Keratinocyte (primary cell): ENCODE measurements at regions not wholly inside any gene's neighbourhood (a gene's known extent, or its start where the extent isn't known, plus 50 kb on each side); places are given as distances from the start of the nearest gene placed in this dataset.

ENCODE experiments used
- DNase-seq: peaks from one replicate; pipeline ENCODE4 v3.0.0-alpha.2; 2011; ENCODE audit warnings: low read depth, missing footprints, low spot score
- FAIRE-seq: peaks from 2 replicates; lab custom pipeline; 2011; peaks lifted over from hg19 to GRCh38; lab: Jason Lieb, UNC
- H2AFZ ChIP-seq: 2 replicates; pipeline ENCODE4 v1.6.0; 2012; ENCODE audit warnings: low read length, control low read depth, inconsistent platforms; ENCODE audit not compliant: control insufficient read depth
- H3K27ac ChIP-seq: 2 replicates; pipeline ENCODE4 v1.5.1; 2011; ENCODE audit warnings: low read length; ENCODE audit not compliant: control insufficient read depth, insufficient read depth
- H3K27me3 ChIP-seq: 3 replicates; pipeline ENCODE4 v1.6.0; 2011; ENCODE audit warnings: low read length; ENCODE audit not compliant: control insufficient read depth, insufficient read depth; ENCODE audit errors: extremely low read depth
- H3K36me3 ChIP-seq, 2 experiments: 2 replicates in 1 of 2; 3 replicates in 1 of 2; pipeline ENCODE4 v1.5.1; 2011; ENCODE audit warnings: low read length in 2 of 2, mild to moderate bottlenecking in 1 of 2; ENCODE audit not compliant: control insufficient read depth in 2 of 2, insufficient read depth in 2 of 2; ENCODE audit errors: extremely low read depth in 1 of 2
- H3K4me1 ChIP-seq: 3 replicates; pipeline ENCODE4 v1.5.1; 2011; ENCODE audit warnings: low read length; ENCODE audit not compliant: control insufficient read depth, insufficient read depth; ENCODE audit errors: extremely low read depth
- H3K4me2 ChIP-seq: 3 replicates; pipeline ENCODE4 v1.6.0; 2011; ENCODE audit warnings: low read depth, low read length; ENCODE audit not compliant: control insufficient read depth, insufficient read depth; ENCODE audit errors: extremely low read depth
- H3K4me3 ChIP-seq, 3 experiments: fragments of 200-600 bp in 1 of 3; sonication (generic) in 1 of 3; 2 replicates in 2 of 3; 3 replicates in 1 of 3; pipeline ENCODE4 v1.5.1; 2011 to 2016; ENCODE audit warnings: low read length in 3 of 3, mild to moderate bottlenecking in 3 of 3, control low read depth in 2 of 3, inconsistent platforms in 1 of 3, low read depth in 1 of 3, mixed read lengths in 1 of 3, mixed run types in 1 of 3, moderate library complexity in 1 of 3; ENCODE audit not compliant: control insufficient read depth in 2 of 3, insufficient read depth in 2 of 3; ENCODE audit errors: extremely low read depth in 1 of 3
- H3K79me2 ChIP-seq: 2 replicates; pipeline ENCODE4 v1.6.0; 2012; ENCODE audit warnings: low read length; ENCODE audit not compliant: control insufficient read depth, insufficient read depth
- H3K9ac ChIP-seq: 3 replicates; pipeline ENCODE4 v1.6.0; 2011; ENCODE audit warnings: low read length; ENCODE audit not compliant: control insufficient read depth, insufficient read depth; ENCODE audit errors: extremely low read depth
- H3K9me1 ChIP-seq: 3 replicates; pipeline ENCODE4 v1.6.0; 2011; ENCODE audit warnings: low read length; ENCODE audit not compliant: control insufficient read depth, insufficient read depth; ENCODE audit errors: extremely low read depth
- H3K9me3 ChIP-seq: 2 replicates; pipeline ENCODE4 v1.5.1; 2012; ENCODE audit warnings: low read depth, low read length; ENCODE audit not compliant: control insufficient read depth
- H4K20me1 ChIP-seq: 3 replicates; pipeline ENCODE4 v1.6.0; 2011; ENCODE audit warnings: low read length; ENCODE audit not compliant: control insufficient read depth, insufficient read depth; ENCODE audit errors: extremely low read depth
- EZH2 ChIP-seq: IDR thresholded peaks from one replicate; pipeline ENCODE4 v1.6.1; 2012; ENCODE audit warnings: inconsistent platforms, mild to moderate bottlenecking, low read length, moderate library complexity
- dilution Hi-C: fragments of 300-500 bp; cut with MboI; formaldehyde crosslinking; loops from one replicate; pipeline ENCODE4 v1.7.0; 2020; ENCODE audit warnings: low sequenced_read_pairs; ENCODE audit not compliant: extremely low pct_ligation_motif_present
- TF ChIP-seq, protein P1 (sequence below), 3 experiments: IDR thresholded peaks in 1 of 3; conservative IDR thresholded peaks in 1 of 3; optimal IDR thresholded peaks in 1 of 3; 2 replicates in 2 of 3; 3 replicates in 1 of 3; pipeline versions ENCODE3 to v1.5.1; 2011; ENCODE audit warnings: low read length in 3 of 3, mild to moderate bottlenecking in 3 of 3, moderate library complexity in 2 of 3, control low read depth in 1 of 3, inconsistent platforms in 1 of 3; ENCODE audit not compliant: insufficient read depth in 2 of 3; ENCODE audit errors: extremely low read depth in 1 of 3

DNA sequence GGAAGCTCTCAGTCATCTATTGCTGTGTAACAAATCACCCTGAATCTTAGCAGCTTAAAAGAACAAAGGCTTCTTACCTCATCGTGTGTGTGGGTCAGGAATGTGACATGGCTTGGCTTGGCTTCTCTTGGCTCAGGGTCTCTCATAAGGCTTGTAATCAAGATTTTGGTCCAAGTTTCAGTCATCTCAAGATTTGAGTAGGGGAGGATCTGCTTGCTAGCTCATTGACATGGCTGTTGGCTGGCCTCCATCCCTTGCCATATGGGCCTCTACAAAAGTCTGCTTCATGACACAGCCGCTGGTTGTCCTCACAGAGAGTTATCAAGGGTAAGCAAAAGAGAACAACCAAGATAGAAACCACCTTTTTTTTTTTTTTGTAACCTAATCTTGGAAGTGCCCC lies 207.7 kb downstream of the PTPRC start:
- Histone ChIP-seq H3K27me3 (no peaks in the 10 kb centered on the region), H3K79me2 (no peaks in the 10 kb centered on the region), H3K4me2 (no peak overlapping the region), H3K9me1 (no peaks in the 10 kb centered on the region), H2AFZ (no peak overlapping the region), H3K9ac (no peak overlapping the region), H3K27ac (no peak overlapping the region), H3K9me3 (no peaks in the 10 kb centered on the region), H3K36me3 (no peaks in the 10 kb centered on the region), H4K20me1 (no peaks in the 10 kb centered on the region), H3K4me3 (no peak overlapping the region), H3K4me1 (peaks cover 13% of the 10 kb centered on the region)
- dilution Hi-C loops = no loop called here
- DNase-seq (no peak), FAIRE-seq (peak; percentile 26)
- TF ChIP-seq, protein P1, sequence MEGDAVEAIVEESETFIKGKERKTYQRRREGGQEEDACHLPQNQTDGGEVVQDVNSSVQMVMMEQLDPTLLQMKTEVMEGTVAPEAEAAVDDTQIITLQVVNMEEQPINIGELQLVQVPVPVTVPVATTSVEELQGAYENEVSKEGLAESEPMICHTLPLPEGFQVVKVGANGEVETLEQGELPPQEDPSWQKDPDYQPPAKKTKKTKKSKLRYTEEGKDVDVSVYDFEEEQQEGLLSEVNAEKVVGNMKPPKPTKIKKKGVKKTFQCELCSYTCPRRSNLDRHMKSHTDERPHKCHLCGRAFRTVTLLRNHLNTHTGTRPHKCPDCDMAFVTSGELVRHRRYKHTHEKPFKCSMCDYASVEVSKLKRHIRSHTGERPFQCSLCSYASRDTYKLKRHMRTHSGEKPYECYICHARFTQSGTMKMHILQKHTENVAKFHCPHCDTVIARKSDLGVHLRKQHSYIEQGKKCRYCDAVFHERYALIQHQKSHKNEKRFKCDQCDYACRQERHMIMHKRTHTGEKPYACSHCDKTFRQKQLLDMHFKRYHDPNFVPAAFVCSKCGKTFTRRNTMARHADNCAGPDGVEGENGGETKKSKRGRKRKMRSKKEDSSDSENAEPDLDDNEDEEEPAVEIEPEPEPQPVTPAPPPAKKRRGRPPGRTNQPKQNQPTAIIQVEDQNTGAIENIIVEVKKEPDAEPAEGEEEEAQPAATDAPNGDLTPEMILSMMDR (optimal IDR thresholded peaks at IDR 0.05 in 1 of 3, IDR thresholded peaks at IDR 0.05 in 1 of 3, conservative IDR thresholded peaks at IDR 0.05 in 1 of 3; ENCODE audit: extremely low read depth in 1 of 3, insufficient read depth in 2 of 3, low read length in 3 of 3) = no peak
- TF ChIP-seq EZH2 = no peak

DNA sequence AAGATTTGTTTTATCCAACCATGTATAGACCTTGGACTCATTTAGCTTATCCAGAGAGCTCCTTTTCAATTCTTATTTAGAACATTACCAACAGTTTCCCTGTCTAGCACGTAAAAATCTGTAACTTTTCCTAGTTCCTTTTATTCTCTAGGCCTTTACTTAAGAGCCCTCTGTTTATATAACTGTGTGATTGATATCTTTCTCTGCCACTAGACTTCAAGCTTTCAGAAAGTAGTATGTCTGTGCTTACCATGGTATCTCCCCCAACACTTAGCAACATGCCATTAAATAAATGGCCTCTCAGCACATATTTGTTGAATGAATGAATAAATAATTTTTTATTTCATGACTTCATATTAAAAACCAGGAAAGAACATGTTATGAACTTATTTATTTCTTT lies 209.4 kb downstream of the PTPRC start:
- H4K20me1 ChIP-seq = no peaks in the 10 kb centered on the region
- DNase-seq (no peak), FAIRE-seq (no peak)
- no peak overlapping the region for H3K27ac ChIP-seq
- TF ChIP-seq, protein P1 (optimal IDR thresholded peaks at IDR 0.05 in 1 of 3, IDR thresholded peaks at IDR 0.05 in 1 of 3, conservative IDR thresholded peaks at IDR 0.05 in 1 of 3; ENCODE audit: extremely low read depth in 1 of 3, insufficient read depth in 2 of 3, low read length in 3 of 3) = no peak
- TF ChIP-seq EZH2 = no peak
- H3K27me3 ChIP-seq = no peaks in the 10 kb centered on the region
- no peak overlapping the region for H2AFZ ChIP-seq
- no peak overlapping the region for H3K4me2 ChIP-seq
- dilution Hi-C loops = no loop called here
- H3K9me3 ChIP-seq = no peaks in the 10 kb centered on the region
- no peak overlapping the region for H3K9ac ChIP-seq
- no peaks in the 10 kb centered on the region for H3K36me3 ChIP-seq
- no peaks in the 10 kb centered on the region for H3K9me1 ChIP-seq
- no peak overlapping the region for H3K4me3 ChIP-seq
- no peaks in the 10 kb centered on the region for H3K79me2 ChIP-seq
- H3K4me1 ChIP-seq = peaks cover 13% of the 10 kb centered on the region
